GM10266 (cell line): ENCODE measurements at regions not wholly inside any gene's neighbourhood (a gene's known extent, or its start where the extent isn't known, plus 50 kb on each side); places are given as distances from the start of the nearest gene placed in this dataset.
"Not testable (repeated sequence)": the region's sequence is repeated elsewhere in the genome, so short reads cannot be mapped to it uniquely, and the experiment has no call there.

Experiments used
- DNase-seq: peaks from one replicate; pipeline ENCODE4 v3.0.0; 2012; ENCODE audit errors: extremely low spot score
- TF ChIP-seq, protein P1 (sequence below): IDR thresholded peaks from 2 replicates; pipeline ENCODE4 v1.5.1; 2012; ENCODE audit warnings: mild to moderate bottlenecking, low read depth; ENCODE audit not compliant: control insufficient read depth, insufficient read depth; ENCODE audit errors: missing control alignments

DNA sequence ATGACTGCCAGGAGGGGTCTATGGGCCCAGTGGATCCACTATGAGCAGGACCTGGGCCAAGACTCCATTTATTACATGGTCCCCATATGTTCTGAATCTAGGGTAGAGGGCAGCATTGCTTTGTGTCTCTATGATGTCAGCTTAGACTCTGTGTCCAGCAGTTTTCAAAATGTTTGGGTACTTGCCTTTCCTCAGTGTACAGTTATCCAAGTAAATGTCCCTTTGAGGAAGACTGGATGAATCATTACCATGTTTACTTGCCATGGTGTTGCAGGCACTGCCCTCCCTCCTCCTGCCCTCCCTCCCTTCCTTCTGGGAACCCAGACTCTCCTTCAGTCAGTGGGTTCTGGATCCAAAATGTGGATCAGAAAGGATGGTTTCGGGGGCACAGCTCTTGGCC, 108.6 kb downstream of the NRN1 start:
- TF ChIP-seq, protein P1, sequence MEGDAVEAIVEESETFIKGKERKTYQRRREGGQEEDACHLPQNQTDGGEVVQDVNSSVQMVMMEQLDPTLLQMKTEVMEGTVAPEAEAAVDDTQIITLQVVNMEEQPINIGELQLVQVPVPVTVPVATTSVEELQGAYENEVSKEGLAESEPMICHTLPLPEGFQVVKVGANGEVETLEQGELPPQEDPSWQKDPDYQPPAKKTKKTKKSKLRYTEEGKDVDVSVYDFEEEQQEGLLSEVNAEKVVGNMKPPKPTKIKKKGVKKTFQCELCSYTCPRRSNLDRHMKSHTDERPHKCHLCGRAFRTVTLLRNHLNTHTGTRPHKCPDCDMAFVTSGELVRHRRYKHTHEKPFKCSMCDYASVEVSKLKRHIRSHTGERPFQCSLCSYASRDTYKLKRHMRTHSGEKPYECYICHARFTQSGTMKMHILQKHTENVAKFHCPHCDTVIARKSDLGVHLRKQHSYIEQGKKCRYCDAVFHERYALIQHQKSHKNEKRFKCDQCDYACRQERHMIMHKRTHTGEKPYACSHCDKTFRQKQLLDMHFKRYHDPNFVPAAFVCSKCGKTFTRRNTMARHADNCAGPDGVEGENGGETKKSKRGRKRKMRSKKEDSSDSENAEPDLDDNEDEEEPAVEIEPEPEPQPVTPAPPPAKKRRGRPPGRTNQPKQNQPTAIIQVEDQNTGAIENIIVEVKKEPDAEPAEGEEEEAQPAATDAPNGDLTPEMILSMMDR, result no peak
- DNase-seq, result no peak

DNA sequence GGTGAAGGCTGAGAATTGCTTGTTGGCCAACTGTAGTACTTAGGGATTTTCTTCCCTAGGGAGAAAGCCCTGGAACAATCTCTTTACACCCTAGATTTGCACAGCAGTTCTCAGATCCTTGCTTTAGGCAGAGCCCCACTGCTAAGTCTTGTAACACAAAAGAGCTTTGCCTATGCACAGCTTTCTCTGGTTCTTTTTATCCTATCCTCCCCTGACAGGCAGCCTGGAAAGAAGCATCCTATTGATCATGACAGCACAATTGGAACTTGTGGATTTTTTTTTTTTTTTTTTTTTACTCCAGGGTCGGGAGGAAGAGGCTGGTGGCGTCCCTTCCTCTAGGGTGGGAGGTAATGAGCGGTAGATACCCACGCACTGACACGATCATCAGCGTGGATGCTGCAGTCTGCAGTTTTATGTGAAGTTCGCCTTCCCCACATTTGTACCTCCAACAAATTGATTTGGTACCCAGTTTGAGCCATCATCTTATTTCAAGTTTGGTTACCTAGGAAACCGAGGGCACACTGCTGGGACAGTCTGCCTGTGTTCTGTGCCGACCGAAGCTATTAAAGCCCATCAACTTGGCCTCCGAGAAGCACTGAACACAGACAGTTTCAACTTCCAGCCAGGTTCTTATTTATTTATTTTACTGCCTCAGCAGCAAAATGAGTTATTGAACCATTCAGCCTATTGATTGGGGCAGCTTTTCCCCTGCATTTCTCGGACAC, 110.1 kb downstream of the NRN1 start:
- DNase-seq, result no peak
- TF ChIP-seq, protein P1, result no peak

DNA sequence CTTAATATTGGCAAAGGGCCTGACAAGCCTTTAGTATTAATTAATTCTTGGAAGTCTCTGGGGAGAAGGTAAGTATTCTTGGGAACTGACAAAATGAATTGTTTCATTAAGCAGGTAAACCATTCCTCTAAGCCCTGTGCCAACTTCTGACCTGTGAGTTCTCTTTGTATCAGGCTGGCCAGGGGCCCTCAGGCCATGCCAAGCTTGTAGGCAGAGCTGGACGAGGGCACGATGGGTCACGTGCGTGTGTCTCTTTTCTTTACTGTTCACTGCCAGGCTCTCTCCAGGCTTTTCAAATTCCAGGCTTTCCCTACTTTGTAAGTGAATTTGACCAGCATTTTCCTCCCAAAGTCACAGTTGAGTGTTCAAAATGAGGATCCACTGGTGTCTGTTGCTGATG, 112.4 kb downstream of the NRN1 start:
- TF ChIP-seq, protein P1, result no peak

DNA sequence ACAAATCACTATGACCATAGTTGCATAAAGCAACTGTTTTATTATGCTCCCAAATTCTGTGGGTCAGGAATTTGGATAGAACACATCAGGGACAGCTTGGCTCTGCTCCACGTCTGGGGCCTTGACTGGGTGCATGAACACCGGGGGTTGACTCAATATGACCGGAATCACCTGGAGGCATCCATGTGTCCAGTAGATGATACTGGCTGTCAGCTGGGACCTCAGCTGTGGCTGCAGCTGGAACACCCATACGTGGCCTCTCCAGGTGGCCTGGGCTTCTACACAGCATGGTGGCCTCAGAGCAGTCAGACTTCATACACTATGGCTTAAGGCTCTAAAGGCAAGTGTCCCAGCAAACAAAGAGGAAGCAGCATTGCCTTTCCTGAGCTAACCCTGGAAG, 113.4 kb downstream of the NRN1 start:
- TF ChIP-seq, protein P1, result no peak
- DNase-seq, result no peak

More for the DNA sequence above, 112.4 kb downstream of the NRN1 start:
- DNase-seq, result no peak

DNA sequence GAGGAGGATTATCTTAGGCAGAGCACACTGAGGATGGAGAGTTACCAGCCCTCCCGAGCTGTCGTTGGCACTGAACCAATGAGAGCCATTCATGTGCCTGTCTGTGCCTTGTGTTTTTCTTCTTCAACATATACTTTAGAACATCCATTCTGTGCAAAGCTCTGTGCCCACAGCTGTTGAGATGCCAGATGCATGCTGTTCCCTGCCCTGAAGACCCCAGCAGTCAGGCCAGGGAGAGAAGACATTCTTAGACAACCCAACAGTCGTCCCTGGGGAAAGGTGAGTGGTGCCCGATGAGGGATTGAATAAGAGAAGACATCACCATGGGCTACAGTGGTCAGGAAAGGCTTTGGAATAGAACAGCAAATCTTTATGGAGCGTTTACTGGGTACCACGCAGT, 114.1 kb downstream of the NRN1 start:
- TF ChIP-seq, protein P1, result no peak
- no peak for DNase-seq

DNA sequence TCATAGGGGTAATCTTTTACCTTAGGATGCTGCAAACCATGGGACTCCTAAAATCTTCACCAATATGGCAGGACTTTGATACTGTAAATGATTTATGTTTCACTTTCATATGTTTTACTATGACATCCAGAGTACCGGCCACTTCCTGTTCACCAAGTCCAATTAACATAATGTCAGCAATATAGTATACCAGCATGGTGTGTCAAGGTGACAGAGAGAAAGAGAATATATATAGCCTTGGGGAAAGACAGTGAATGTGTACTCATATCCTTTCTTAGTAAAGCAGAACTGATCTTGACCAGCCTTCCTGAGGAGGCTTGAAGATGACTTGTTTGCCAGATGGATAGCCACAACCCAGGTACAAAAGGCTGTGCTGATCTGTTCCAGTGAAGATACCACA, 127.9 kb downstream of the NRN1 start:
- DNase-seq, result no peak
- TF ChIP-seq, protein P1, result no peak

DNA sequence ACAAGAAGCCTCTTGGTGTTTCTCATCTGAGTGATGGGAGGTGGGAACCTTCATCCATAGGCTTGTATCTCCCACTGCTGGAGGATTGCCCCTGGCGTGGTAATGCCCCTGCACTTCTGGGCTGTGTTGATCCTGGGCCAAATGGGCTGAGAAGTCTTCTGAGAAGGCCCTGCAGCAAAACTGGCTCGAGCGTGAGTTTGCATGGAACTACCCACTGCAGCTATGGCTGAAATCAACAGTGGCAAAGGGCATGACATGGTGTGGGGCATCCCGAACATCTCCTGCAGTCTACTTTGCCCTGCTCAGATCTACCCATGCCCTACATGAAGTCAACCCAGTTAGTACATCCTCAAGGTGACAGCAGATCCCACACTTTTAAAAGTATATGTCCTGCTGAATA, 130.6 kb downstream of the NRN1 start:
- TF ChIP-seq, protein P1, result no peak
- DNase-seq, result no peak

DNA sequence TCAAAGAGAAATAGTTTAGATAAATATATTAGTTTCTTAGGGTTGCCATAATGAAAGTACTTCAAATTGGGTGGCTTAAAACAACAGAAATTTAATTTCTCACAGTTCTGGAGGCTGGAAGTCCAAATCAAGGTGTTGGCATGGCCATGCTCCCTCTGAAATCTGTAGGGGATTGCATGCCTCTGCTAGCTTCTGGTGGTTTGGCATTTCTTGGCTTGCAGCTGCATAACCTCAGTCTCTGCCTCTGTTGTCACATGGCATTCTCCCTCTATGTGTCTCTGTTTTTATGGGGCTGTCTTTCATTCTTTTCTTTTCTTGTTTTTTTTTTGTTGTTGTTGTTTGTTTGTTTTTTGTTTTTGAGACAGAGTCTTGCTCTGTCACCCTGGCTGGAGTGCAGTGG, 132.7 kb downstream of the NRN1 start:
- not testable (repeated sequence) for DNase-seq
